GM12874 (cell line): ENCODE measurements at regions not wholly inside any gene's neighbourhood (a gene's known extent, or its start where the extent isn't known, plus 50 kb on each side); places are given as distances from the start of the nearest gene placed in this dataset.

Source experiments
- CTCF ChIP-seq: IDR thresholded peaks from 2 replicates; pipeline ENCODE4 v1.5.1; 2011; ENCODE audit warnings: low read depth, mild to moderate bottlenecking, control low read depth, low read length, moderate library complexity; ENCODE audit not compliant: insufficient read depth

- TF ChIP-seq CTCF, result peak; percentile 36; the same call in 1 of the 2 replicates
Observed at GRCh38 chr3:106566277-106566676, 697.5 kb upstream of the CBLB start.

GRCh38 chr3:106570426-106570825 is 701.6 kb upstream of the CBLB start:
- no peak for TF ChIP-seq CTCF

- no peak for TF ChIP-seq CTCF
Observed at GRCh38 chr3:106573605-106574004, 704.8 kb upstream of the CBLB start.

GRCh38 chr3:106575029-106575428 is 706.2 kb upstream of the CBLB start:
- TF ChIP-seq CTCF, result no peak

- TF ChIP-seq CTCF, result no peak
Observed at GRCh38 chr3:106577241-106577640, 708.4 kb upstream of the CBLB start.

GRCh38 chr3:106578911-106579310 is 710.1 kb upstream of the CBLB start:
- no peak for TF ChIP-seq CTCF

- no peak for TF ChIP-seq CTCF
Observed at GRCh38 chr3:106582151-106582550, 713.3 kb upstream of the CBLB start.

GRCh38 chr3:106587551-106587950 is 718.7 kb upstream of the CBLB start:
- TF ChIP-seq CTCF, result no peak
